IMR-90 (cell line): ENCODE measurements at regions not wholly inside any gene's neighbourhood (a gene's known extent, or its start where the extent isn't known, plus 50 kb on each side); places are given as distances from the start of the nearest gene placed in this dataset.

ENCODE experiments used
- POLR2A ChIP-seq: IDR thresholded peaks from 2 replicates; pipeline ENCODE4 v1.6.1; 2012; ENCODE audit warnings: mild to moderate bottlenecking, low read depth, low read length
- RCOR1 ChIP-seq: IDR thresholded peaks from 2 replicates; pipeline ENCODE4 v1.6.1; 2012; ENCODE audit warnings: mild to moderate bottlenecking, low read length, improper control_type of control experiment; ENCODE audit not compliant: insufficient replicate concordance

- TF ChIP-seq POLR2A (no peak), RCOR1 (no peak)
Measured at GRCh38 chr13:86813198-86813597, 858.0 kb upstream of the SLITRK5 start.
